SKM-1 treated with dmso at 0.1 percent for 144 hours (cell line): ENCODE measurements at regions not wholly inside any gene's neighbourhood (a gene's known extent, or its start where the extent isn't known, plus 50 kb on each side); places are given as distances from the start of the nearest gene placed in this dataset.
"Not testable (repeated sequence)": the region's sequence is repeated elsewhere in the genome, so short reads cannot be mapped to it uniquely, and the experiment has no call there.

Source experiments
- DNase-seq: peaks from one replicate; lab custom pipeline; 2025; ENCODE audit not compliant: unreplicated experiment; lab: John Stamatoyannopoulos, UW

GRCh38 chr1:78203410-78203982, 157.7 kb downstream of the GIPC2 start:
- not testable (repeated sequence) for DNase-seq

GRCh38 chr1:78210175-78210574, 164.4 kb downstream of the GIPC2 start:
- no peak for DNase-seq

DNA sequence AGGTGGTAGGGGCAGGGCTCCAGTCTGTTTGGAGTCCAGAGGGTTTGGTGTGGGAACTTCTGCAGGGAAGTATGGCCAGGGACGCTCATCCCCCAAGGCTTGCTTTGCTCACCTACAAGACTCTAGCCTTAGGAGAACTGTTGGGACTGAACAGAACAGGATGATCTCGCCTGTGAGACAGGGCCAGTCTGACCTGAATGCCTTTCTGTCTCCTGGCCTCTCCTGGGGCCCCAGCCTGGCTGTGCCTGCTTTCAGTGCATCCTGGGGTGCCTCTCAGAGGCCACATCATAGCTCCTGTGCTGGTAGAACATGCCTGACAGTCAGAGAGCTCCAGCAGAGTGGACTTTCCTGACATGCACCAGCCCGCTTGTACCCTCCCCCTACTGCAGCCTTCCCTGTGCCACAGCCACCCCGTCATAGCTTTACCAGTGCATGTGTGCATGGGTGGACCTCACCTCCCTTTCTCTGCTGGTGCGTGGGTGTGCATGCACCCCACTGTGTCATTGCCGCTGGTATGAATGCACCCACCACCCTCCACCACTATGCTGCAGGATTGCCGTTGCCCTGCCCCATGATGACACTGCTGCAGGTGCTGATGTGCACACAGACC, 165.8 kb downstream of the GIPC2 start:
- DNase-seq: no peak

DNA sequence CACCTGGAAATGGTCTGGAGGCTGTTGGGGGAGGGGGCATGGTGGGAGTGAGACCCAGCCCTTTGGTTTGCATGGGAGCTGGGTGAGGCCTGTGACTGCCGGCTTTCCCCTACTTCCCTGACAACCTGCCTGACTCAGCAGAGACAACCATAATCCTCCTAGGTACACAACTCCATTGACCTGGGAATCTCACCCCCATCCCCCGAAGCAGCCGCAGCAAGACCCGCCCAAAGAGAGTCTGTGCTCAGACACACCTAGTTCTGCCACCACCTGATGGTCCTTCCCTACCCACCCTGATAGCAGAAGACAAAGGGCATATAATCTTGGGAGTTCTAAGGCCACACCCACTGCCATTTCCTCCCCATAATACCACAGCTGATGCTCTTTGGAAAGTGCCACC, 168.6 kb downstream of the GIPC2 start:
- DNase-seq: no peak

DNA sequence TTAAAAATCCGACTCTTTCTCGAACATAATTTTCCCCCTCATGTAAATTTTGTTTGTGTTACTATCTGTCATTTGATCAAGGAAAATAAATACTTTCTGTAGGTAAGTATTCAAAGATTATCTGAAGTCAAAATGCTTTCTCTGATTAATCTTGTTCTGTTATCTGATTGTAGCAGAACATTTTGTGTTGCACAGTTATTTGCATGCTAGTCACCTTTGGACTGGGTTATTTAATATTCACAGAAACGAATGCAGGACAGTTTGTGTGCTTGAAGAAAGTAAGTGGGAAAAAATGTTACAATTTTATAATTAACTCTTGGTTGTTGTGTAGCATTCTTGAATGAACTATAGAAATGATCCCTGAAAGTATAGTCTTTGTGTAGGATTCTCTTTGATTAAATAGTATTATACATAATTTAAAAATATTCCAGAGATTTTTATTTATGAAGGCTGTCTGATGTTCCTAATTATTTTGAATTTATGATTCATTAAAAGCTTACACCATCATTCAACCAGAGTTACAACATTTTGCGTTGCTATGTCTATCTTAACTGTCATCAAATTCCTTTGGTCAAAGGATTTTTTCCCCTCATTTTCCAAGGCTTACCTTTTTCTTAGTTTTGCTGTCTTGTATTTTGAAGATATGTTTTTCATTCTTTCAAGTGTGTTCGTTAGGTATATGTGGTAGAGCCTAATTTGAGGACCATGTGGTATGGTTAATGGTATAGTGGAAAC, 176.6 kb downstream of the GIPC2 start:
- no peak for DNase-seq

- DNase-seq: no peak
These were observed 177.2 kb downstream of the GIPC2 start for GRCh38 chr1:78222960-78223358.

DNA sequence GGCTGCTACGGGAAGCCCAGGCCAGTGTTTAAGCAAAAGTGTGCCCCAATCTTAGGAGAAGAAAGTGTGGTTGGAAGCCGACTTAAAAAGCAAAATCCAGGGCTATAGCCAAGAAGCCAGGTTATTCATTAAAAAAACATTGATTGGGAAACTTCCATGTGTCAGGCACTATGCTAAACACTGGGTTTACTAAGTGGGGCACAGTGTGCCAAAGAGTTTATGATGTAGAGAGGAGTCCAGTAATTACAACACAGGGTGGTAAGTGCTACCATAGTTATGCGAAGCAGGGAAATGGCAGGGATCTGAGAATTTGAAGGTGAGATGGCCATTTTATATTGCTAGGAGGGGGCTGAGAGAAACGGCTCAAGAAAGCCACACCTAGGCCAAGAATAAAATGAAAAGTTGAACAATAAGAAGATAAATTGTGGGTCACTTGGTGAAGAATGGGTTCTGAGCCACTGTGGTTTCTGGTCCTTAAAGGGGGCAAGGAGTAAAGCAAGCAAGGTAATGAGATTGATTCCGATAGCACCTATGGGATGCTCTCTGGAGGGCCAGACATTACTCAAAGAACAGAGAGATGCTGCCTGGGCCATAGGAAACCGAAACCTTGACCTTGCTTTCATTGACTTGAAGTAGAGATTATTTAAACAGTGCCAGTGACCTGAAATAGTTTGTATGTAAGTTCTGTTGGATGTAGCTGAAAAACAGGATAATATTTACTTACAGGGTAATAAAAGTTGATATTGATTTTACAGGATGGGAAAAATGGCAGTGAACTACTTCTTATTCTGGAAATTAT, 177.8 kb downstream of the GIPC2 start:
- DNase-seq: no peak

GRCh38 chr1:78224246-78224785, 178.6 kb downstream of the GIPC2 start:
- no peak for DNase-seq

DNA sequence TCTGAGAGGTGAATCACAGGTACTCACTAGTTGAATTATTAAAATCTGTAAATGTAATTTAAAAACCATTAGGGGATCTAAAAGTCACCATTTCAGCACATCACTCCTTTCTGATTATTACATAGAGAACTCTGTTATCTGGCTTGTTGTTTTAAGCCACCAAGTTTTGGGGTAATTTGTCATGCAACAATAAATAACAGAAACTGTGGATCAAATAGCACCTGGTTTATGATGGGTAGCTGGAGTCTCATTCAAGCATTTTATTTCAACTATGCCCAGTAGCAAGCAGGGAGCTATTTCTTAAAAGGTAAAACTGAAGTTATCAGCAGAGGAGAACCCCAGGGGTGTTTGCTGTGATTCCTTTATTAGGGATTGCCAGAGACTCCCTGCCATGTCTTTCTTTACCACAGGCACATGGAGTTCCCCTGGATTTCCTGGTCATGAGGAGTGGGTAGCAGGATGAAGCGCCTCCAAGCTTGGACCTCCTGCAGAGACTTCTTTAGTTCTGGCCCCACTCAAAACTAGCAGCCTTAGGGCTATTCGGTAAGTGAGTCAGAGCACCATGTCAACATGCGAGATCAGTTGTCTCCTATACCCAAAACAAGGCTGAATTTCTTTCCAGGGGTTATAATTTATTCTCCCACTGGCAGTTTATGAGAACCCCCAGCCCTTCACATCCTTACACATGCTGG, 179.2 kb downstream of the GIPC2 start:
- DNase-seq: no peak

- no peak for DNase-seq
These were observed 181.0 kb downstream of the GIPC2 start for GRCh38 chr1:78226784-78227183.

- no peak for DNase-seq
These were observed 182.2 kb downstream of the GIPC2 start for GRCh38 chr1:78227705-78228635.

DNA sequence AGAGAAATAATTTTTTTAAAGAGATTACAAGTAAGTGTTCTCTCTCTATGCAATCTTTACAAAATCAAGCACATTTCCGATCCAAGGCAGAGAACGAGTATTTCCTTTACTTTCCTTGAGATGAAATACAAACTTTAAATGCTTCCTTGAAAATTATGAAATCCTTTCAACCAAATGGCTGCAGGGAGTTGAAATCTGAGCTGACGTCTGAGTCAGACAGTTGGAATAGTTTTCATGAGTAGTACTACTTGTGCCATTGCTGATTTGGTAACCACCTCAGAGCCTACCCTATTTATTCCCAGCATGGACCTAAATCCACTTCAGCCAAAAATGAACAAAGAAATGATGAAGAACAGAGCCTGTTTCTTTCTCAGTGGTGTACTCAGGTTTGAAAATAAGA, 183.6 kb downstream of the GIPC2 start:
- DNase-seq: no peak

GRCh38 chr1:78231477-78231876, 185.7 kb downstream of the GIPC2 start:
- DNase-seq: no peak

GRCh38 chr1:78231894-78232293, 186.1 kb downstream of the GIPC2 start:
- no peak for DNase-seq

- no peak for DNase-seq
These were observed 186.9 kb downstream of the GIPC2 start for GRCh38 chr1:78232630-78233029.

DNA sequence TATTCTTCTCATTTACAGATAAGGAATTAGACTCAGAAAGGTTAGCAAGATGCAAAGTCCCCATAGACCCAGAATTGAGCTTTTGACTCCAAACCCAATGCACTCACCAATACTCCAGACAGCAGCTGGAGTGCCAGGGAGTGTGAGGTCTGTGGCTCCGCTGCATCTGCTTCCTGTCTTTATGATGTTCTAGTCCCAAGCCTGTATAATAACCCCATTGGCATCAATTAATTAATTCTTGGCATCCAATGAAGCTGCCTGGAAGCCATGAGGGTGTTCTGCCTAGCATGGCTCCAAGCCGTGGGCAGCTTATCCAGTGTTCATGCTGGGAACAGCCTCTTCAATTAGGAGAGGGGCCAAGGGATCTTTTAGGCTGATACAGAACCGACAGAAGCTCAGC, 188.7 kb downstream of the GIPC2 start:
- DNase-seq: no peak

DNA sequence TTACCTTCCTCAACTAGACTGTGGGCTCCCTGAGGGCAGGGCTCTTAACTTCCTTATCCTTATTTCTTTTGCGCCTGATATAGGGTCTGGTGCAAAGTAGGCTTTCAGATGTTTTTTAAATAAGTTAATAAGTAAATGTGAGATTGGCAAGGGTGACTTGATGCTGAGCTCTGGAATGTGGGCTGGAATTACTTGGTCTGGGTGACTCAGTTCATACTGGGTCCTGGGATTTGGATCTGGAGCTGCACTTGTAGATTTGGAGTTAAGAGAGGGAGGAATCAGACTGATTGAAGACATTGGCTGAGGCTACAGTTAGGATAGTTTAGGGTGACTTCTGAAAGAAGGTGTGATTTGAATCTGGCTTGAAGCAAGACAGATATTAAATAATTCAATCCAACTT, 190.9 kb downstream of the GIPC2 start:
- DNase-seq: no peak

- DNase-seq: no peak
These were observed 191.7 kb downstream of the GIPC2 start for GRCh38 chr1:78237364-78237916.

DNA sequence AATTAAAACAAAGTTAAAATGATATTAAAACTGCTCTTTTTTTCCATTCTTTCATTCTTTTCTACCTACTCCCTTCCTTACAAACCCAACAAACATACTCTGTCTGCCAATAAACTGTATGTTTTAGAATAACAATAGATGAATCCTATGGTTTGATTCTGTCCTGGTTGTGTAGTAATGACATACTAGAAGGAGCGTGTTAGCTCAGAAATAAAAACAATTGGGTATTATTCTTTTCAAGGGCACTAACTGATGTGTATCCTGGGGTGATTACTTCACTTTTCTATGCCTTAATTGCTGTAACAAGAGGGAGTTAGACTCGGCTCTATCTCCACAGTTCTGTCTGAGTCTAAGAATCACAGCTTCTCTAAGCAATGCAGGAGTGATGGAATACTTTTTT, 194.4 kb downstream of the GIPC2 start:
- no peak for DNase-seq

DNA sequence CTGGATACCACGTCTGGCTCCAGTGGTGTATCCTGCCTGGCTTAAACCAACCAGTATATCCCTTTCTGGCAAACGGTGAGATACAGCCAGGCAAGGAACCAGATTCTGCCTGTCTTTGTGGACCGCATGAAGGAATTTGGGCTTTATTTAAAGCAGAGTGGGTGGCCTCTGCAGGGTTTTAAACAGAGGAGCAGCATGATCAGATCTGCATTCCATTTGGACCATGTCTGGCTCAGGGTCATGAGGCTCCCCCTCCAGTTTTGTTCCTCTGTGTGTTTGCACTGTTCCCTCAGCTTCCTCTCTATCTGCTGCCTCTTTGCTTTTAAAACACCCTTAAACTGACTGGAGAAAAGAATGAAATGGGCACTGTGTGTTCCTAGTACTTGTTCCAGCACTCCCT, 195.0 kb downstream of the GIPC2 start:
- no peak for DNase-seq
